HG03378 (cell line): ENCODE measurements at regions not wholly inside any gene's neighbourhood (a gene's known extent, or its start where the extent isn't known, plus 50 kb on each side); places are given as distances from the start of the nearest gene placed in this dataset.

Experiments used
- ATAC-seq: cut with Tn5 transposase; IDR thresholded peaks from one replicate; pipeline ENCODE4 v1.9.1; 2021; ENCODE audit warnings: mild to moderate bottlenecking, moderate library complexity; ENCODE audit not compliant: unreplicated experiment

DNA sequence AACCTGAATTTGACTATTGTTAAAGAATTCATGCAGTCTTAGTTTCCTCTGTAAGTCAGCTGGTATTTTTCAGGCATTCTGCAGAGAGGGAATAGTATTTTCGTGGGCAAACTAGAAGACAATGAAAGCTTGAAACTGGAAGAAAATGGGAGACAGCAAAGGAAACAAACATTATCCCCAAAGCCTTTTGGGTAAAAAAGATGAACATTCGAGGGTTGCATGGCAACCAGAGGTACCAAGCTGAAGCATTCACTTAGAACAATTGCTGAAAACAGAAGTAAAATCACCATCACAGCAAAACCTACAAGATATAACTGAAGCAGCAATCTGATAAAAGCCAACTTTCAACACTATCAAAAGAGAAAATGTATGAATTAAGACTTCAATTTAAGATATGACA is 233.7 kb downstream of the SCG2 start:
- ATAC-seq = no peak

DNA sequence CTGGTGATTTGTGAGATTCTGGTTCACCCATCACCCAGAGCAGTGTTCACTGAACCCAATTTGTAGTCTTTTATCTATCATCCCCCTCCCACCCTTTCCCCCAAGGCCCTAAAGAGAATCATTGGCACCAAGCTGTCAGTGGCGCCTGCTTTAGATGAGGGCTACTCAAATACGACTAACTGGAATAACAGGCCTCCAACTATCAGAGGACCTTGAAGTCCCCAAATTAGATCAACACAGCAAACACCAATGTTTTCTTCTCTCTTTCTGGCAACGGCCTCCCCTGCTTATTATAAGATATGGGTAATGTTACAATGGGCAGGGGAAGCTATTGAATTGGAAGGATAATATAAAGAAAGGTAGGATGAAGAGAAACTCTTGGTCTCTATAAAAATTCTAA is 232.3 kb downstream of the SCG2 start:
- no peak for ATAC-seq

DNA sequence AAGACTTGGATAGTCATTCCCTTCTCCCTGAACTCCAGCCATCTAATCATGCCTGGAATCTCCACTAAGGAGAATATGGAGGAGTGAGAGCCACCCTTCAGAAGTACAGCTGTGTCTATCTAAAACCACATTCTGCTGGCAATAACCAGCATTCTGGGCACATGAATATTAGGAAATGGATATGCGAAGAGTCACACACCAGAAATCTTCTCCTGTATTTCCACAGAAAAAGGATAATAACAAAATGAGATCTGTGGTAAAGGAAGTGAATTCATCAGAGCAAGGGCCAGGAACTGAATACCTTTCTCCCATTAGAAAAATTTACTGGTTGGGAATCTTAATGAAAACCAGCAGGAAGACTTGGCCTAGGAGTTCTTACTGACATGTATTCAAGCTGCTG is 218.8 kb downstream of the SCG2 start:
- no peak for ATAC-seq

DNA sequence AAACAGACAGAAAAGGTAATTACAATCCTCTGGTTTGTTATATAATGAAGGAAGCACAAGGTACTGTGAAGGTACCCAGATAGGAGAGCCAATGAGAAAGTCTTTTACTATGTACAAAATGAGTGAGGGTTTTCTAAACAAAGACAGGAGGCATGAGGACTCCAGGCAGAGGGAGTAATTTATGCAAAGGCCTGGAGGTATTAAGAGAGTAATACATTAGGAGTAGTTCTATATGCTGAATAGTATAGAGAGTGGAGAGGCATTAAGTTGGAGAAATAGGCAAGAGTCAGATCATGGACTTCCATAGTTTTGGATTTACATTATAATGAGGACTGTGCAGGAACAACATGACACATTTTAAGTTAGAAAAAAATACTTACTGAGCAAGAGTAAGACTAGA is 216.0 kb downstream of the SCG2 start:
- no peak for ATAC-seq

DNA sequence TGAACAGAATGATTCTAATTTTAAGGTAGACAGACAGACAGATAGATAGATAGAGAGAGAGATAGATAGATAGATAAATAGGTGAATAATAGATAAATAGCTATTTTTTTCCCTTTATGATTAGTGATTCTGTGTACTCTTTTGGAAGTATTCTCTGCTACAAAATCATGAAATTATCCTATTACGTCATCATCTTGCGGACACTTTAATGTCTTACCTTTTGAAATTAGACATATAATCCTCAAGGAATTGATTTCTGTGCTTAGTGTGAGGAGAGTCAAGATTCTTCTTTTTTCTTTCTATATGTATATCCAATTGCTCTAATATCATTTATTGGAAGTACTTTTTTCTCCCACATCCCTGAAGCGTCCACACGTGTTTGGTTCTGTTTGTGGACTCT is 215.2 kb downstream of the SCG2 start:
- no peak for ATAC-seq

DNA sequence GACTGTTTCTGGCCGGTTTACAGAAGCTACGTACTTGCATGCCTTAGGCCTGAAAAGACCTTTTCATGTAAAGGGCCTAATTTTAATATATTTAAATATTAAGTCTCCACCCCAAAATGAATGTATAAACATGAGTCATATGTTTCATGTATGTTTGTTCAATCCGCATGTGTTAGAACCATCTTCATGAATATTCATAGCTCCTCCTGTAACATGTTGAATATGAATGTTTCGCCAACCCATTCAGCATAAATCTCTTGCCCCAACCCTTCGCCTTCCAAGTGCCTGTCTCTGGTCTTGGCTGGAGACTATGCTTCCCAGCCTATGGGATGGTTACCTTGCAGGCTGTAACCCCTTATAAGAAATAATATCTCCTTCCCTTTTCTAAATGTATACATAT is 212.5 kb downstream of the SCG2 start:
- ATAC-seq = no peak

DNA sequence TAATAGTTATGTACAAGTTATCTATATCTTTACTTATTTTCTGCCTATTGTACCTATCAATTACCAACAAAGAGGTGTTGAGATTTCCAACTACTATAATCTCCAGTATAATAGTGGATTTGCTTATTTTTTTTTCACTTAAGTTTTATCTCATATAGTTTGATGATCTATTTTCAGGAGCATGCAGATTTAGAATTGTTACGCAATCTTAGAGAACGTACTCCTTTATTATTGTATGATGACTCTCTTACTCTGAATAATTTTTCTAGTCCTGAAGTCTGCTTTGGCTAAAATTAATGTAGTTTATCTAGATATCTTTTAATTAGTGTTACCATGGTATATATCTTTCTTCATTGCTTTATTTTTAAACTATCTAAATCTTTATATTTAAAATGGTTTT is 205.2 kb downstream of the SCG2 start:
- no peak for ATAC-seq

DNA sequence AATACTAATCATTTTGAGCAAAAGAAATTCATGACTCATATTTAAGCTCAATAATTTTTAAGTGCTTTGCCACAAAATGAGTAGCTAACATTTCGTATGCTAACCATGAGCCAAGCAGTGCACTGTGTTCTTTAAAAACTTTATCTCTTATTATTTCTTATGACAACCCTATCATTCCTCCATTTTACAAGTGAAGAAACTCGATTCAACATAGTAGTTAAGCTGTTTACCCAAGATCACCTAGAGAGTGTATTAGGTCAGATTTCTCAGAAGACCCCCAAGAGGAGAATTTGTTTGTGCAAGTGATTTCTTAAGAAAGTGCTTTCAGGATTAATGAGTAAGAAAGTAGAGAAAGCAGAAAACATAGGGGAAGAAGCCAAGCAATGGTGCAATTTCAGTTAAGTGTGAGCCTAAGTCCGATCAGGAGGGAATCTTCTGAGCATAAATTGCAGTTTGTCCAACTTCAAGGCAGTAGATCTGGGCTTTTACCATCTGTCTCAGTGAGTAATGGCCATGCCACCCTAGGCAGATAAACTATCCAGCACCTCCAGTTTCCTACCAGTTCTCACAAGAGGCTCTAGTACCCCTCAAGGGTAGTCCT is 202.7 kb downstream of the SCG2 start:
- ATAC-seq = no peak

DNA sequence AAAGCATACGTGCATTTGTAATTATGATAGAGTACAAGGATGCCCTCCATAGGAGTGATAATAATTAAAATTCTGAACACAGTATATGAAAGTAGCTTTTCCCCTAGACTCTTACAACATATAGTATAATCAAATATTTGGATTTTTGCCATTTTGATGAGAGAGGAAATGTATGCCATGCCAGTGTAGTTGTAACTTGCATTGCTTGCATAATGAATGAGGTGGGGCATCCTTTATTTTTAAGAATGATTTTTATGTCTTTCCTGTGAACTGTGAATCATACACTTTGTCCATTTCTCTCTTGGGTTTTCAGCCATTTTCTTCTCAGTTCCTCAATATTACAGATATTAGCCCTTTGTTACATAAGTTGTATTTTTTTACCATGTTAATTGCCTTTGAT is 197.5 kb downstream of the SCG2 start:
- ATAC-seq = no peak

DNA sequence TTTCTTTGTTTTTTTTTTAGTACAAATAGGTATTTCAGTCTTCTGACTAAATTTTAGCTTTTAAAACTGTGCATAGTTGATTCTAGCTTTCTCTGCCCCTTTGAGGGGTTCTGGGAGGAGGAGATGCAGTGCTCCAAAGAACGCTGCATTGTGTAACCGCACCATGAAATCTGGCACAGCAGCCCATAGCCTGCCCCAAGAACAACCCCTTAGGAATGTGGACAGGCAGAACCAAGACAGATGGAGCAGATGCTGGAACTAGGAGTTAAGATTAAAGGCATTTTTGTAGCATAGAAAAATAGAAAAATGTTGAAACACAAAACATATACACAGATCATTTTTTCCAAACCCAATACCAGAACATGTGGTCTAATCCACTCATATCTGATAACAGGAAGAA is 187.5 kb downstream of the SCG2 start:
- no peak for ATAC-seq

DNA sequence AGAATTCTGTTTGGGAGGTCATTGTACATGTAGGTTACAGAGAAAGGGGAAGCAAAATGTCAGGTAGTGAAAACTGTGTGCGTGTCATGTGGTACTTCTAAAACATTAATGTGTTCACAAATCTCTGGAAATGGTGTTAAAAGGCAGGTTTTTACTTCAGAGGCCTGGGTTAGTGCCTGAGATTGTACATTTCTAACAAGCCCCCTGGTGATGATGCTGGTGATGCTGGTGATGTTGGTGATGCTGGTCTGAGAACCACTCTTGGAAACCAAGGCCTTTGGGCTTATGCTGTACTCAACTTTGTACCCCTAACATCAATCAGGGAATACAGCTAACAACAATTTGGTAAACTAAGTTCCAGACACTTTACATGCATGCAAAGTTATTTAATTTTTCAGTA is 187.1 kb downstream of the SCG2 start:
- ATAC-seq = no peak

DNA sequence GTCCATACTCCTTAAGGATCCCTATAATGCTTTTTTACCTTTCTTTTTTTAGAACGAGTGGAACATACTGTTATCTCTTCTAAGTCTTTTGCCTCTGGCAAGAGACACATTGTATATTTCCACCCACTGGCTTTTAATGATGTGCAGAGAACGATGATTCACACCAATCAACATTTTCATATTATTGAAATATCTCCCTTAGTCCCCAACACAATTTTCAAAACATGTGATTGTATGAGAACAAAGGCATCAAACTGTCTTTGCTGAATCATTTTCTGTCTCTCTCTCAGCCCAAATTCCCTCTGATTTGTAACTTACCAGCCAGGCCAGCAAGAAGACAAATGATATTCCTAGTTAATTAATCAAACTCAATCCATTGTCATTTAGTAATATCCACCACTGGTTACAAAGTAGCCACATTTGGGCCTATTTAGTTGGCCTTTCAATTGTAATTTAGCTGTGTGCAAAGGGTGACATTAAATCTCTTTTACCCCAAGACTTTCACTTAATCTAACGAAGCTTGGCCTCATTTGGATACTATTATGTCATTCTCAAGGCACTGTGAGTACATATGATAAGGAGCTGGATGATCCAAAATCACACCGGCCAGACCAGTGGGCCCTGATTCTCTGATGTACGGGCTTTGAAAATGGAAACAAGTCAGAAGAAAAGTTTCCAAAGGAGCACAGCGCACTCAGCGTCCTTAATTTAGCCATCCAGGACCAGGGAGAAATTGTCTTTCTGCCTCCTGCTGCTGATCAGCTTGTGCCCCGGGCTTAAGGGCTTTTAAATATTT is 185.1 kb downstream of the SCG2 start:
- no peak for ATAC-seq

DNA sequence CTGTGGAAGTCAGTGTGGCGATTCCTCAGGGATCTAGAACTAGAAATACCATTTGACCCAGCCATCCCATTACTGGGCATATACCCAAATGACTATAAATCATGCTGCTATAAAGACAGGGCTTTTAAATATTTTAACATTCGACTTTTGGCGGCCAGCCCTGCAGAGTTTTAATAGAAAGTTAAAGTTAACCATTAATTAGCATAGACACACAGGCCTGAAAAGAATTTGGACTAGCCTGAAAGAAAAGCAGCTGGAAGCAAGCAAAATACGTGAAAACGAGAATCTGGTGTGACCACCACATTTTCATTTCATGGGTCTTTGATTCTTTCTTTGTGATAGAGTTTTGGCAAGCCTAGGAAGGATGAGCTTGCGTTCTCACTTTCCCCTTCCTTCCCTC is 184.0 kb downstream of the SCG2 start:
- ATAC-seq = no peak

DNA sequence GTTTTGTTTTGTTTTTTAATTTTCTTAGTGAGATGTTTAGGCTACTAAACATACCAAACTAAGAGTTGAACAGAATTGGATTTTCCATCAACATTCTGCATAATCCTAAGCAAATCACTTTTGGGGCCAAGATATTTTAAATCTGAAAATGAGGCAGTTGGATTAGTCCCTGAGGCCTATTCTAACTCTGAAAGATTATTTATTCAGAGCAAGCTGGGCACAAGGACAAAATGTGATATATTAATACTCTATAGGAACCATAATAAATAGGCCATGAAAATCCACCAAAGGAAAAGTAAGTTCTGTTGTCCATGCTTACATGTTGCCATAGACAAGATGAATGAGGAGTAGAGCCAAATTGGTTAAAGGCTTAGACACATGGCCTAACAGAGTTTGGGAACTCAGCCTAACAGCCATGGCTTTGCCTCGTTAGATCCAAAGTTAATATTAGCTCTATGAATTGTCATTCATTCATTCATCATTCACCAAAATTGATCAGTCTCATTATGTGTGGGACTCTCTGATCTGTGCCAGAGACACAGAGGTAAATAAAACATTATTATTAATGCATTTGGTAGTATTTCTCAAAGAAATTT is 183.5 kb downstream of the SCG2 start:
- no peak for ATAC-seq

DNA sequence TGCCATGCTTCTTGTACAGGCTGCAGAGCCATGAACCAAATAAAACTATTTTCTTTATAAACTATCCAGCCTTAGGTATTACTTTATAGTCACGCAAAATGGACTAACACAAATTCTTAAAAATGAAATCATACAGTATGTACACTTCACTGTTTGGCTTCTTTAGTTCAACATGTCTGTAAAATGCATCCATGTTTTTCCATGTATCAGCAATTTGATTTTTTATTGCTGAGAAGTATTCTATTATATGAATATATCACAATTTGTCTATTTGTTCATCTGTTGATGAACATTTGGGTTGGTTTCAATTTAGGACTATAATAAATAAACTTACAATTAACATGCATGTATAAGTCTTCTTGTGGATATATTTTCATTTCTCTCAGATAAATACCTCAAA is 182.1 kb downstream of the SCG2 start:
- ATAC-seq = no peak

DNA sequence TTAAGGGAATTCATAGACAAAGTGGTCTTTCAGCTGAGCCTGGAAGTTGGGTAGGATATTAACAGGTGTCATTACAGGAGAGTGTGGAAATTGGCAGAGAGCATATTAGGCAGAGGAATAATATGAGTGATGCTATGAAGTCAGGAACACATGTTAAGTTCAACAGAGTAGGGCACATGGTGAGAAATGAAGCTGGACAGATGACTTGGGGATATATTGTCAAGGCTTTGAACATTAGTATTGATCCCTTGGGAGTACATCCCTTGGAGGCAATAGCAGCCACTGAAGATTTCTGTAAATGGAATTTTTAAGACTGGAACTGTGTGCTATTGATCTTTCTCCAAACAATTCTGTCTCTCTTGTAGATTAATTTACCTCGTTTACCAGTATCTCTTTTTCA is 170.7 kb downstream of the SCG2 start:
- ATAC-seq = no peak

DNA sequence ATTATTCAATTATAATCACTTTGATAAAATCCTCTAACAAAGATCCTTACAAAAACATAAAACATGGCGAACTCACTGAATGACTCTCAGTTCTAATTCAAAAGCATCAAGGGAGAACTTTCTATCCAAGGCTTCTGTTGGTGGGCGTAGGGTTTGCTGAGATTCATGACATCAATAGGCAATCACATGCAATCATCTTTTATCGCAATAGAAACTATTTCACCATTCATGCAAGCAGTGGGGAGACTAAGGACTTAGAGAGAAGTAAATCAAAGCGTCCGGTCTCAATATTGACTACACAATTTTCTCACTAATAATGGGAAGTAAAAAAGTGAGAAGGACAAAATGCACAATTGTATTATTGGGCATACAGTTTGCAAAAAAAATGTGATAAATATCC is 168.7 kb downstream of the SCG2 start:
- ATAC-seq = no peak

DNA sequence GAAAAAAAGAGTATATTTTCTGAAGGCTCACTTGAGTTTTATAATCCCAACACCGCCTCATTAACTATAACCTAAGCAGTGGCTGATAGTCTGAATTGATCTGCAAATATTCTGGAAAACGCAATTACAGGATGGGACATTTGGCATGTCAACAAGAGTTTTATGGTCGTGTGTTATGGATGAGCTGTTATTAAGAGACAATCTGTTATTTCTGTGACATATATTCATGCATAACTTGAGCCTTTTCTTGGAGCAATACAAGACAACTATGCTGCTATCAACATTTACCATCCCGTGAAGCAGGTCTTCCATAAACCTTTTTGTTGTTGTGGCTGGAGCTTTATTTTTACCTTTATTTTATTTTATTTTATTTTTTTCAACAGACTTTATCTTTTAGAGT is 164.4 kb downstream of the SCG2 start:
- no peak for ATAC-seq

DNA sequence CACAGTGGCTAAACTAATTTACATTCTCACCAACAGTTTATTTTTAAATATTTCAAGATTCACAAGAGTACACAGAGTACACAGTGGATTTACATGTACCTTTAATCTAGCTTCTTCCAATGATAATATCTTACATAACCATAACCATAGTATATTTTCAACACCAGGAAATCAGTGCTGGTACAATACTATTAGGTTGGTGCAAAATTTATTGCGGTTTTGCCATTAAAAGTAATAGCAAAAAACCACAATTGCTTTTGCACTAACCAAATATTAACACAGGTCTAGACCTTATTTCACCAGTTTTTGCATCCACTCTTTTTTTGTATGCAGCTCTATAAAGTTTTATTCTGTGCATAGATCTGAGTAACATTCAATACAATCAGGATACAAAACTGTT is 163.0 kb downstream of the SCG2 start:
- ATAC-seq = no peak

DNA sequence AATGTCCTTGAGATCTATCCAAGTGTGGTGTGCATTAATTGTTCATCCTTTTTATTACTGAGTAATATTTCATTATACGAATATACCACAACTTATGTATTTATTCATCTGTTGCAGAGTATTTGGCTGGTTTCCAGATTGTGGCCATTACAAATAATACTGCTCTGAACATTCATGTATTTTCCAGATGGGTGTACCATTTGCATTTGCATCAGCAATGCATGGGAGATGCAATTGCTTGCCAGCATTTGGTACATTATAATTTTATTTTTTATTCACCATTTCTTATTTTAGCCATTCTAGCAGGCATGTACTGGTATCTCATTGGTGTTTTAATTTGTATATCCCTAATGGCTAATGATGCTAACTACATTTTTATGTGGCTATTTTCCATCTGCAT is 162.4 kb downstream of the SCG2 start:
- ATAC-seq = no peak

DNA sequence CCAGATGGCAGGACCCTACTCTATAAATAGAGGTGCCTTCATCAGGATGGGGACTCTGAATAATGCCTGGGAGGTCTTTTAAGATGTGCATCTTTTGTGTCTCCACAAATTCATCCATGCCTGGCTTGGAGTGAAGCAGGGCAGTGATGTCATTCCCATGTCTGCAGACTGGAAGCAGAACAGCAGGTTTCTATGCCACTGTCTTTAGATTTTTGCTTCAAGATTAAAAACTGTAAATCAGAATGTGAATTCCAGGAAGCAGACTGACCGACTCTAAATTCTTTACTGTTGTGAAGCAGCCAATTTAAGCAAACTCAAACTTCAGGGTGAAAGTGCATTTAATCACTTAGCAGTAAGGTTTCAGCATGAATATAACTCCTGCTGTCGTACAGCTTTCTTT is 159.3 kb downstream of the SCG2 start:
- no peak for ATAC-seq

DNA sequence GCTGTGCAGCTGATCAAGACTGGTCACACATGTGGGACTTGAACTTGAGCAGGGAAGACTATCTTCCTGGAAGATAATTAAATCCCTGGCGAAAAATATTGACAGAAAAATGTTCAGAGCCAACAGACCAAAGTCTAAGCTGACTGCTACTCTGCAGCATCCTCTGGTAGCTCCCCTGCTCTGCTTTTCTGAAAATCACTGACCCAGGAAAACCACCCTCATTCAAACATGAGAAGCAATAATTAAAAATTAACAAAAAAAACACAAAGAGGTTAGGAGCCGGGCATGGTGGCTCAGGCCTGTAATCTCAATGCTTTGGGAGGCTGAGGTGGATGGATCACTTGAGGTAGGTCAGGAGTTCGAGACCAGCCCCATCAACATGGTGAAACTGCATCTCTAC is 151.9 kb downstream of the SCG2 start:
- no peak for ATAC-seq

DNA sequence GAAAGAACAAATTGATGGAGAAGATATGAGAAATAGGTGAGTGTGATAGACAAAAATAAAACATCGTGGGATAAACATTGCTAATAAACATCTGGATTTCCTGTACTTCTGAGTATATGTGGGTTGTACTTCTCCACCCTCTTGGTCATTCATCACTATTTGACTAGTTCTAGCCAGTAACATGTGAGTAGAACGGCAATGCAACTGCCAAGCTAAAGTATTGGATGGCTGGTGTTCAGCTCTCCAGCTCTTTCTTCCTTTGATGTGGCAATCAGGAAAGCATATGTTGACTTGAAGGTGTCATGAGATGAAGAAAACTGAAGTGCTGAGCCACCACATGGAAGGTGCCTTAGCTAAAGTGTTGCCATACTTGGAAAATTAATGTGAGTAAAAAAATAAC is 144.9 kb downstream of the SCG2 start:
- no peak for ATAC-seq
